ENCODE measurements at regions not wholly inside any gene's neighbourhood (a gene's known extent, or its start where the extent isn't known, plus 50 kb on each side); places are given as distances from the start of the nearest gene placed in this dataset.

GRCh38 chr6:166005401-166005943, 162.2 kb downstream of the TBXT start:
- no peaks in the 10 kb centered on the region for H3K36me3 Mint-ChIP-seq (ENCODE audit: unreplicated experiment)
- no peak overlapping the region for H3K27ac Mint-ChIP-seq (ENCODE audit: unreplicated experiment)
- peaks cover 7% of the 10 kb centered on the region for H3K27me3 Mint-ChIP-seq (ENCODE audit: unreplicated experiment)
- no peaks in the 10 kb centered on the region for H3K9me3 Mint-ChIP-seq (ENCODE audit: unreplicated experiment)
- no peak for TF ChIP-seq CTCF (IDR thresholded peaks at IDR 0.05)
- H3K4me3 Mint-ChIP-seq (ENCODE audit: unreplicated experiment): no peak overlapping the region
- peaks cover 22% of the 10 kb centered on the region for H3K4me1 Mint-ChIP-seq (ENCODE audit: unreplicated experiment)
- DNase-seq (ENCODE audit: extremely low spot score, unreplicated experiment): peak; percentile 84

- TF ChIP-seq CTCF (IDR thresholded peaks at IDR 0.05): no peak
- Mint-ChIP-seq H3K4me1 (ENCODE audit: unreplicated experiment) (peaks cover 19% of the 10 kb centered on the region), H3K9me3 (ENCODE audit: unreplicated experiment) (no peaks in the 10 kb centered on the region), H3K27ac (ENCODE audit: unreplicated experiment) (no peak overlapping the region), H3K27me3 (ENCODE audit: unreplicated experiment) (peaks cover 7% of the 10 kb centered on the region), H3K36me3 (ENCODE audit: unreplicated experiment) (no peaks in the 10 kb centered on the region), H3K4me3 (ENCODE audit: unreplicated experiment) (no peak overlapping the region)
- DNase-seq (ENCODE audit: extremely low spot score, unreplicated experiment): no peak
Measured at GRCh38 chr6:166004876-166005275, 162.8 kb downstream of the TBXT start.

GRCh38 chr6:166004471-166004870, 163.2 kb downstream of the TBXT start:
- no peak for DNase-seq (ENCODE audit: extremely low spot score, unreplicated experiment)
- H3K4me3 Mint-ChIP-seq (ENCODE audit: unreplicated experiment): no peak overlapping the region
- H3K4me1 Mint-ChIP-seq (ENCODE audit: unreplicated experiment): peaks cover 15% of the 10 kb centered on the region
- no peaks in the 10 kb centered on the region for H3K36me3 Mint-ChIP-seq (ENCODE audit: unreplicated experiment)
- H3K27ac Mint-ChIP-seq (ENCODE audit: unreplicated experiment): no peak overlapping the region
- TF ChIP-seq CTCF (IDR thresholded peaks at IDR 0.05): no peak
- H3K9me3 Mint-ChIP-seq (ENCODE audit: unreplicated experiment): no peaks in the 10 kb centered on the region
- peaks cover 7% of the 10 kb centered on the region for H3K27me3 Mint-ChIP-seq (ENCODE audit: unreplicated experiment)

- H3K36me3 Mint-ChIP-seq (ENCODE audit: unreplicated experiment): no peaks in the 10 kb centered on the region
- DNase-seq (ENCODE audit: extremely low spot score, unreplicated experiment): no peak
- no peak for TF ChIP-seq CTCF (IDR thresholded peaks at IDR 0.05)
- H3K4me3 Mint-ChIP-seq (ENCODE audit: unreplicated experiment): no peak overlapping the region
- peaks cover 8% of the 10 kb centered on the region for H3K27me3 Mint-ChIP-seq (ENCODE audit: unreplicated experiment)
- H3K27ac Mint-ChIP-seq (ENCODE audit: unreplicated experiment): no peak overlapping the region
- H3K4me1 Mint-ChIP-seq (ENCODE audit: unreplicated experiment): peaks cover 13% of the 10 kb centered on the region
- no peaks in the 10 kb centered on the region for H3K9me3 Mint-ChIP-seq (ENCODE audit: unreplicated experiment)
Measured at GRCh38 chr6:166003569-166003968, 164.1 kb downstream of the TBXT start.

GRCh38 chr6:166001359-166001758, 166.3 kb downstream of the TBXT start:
- no peak for DNase-seq (ENCODE audit: extremely low spot score, unreplicated experiment)
- Mint-ChIP-seq H3K4me1 (ENCODE audit: unreplicated experiment) (peaks cover 1% of the 10 kb centered on the region), H3K36me3 (ENCODE audit: unreplicated experiment) (no peaks in the 10 kb centered on the region), H3K9me3 (ENCODE audit: unreplicated experiment) (no peaks in the 10 kb centered on the region), H3K27me3 (ENCODE audit: unreplicated experiment) (peaks cover 3% of the 10 kb centered on the region), H3K27ac (ENCODE audit: unreplicated experiment) (no peak overlapping the region), H3K4me3 (ENCODE audit: unreplicated experiment) (no peak overlapping the region)
- no peak for TF ChIP-seq CTCF (IDR thresholded peaks at IDR 0.05)

Data from osteocyte (in vitro differentiated cells).